Naive thymus-derived CD8-positive, alpha-beta T cell (primary cell): ENCODE measurements at regions not wholly inside any gene's neighbourhood (a gene's known extent, or its start where the extent isn't known, plus 50 kb on each side); places are given as distances from the start of the nearest gene placed in this dataset.
"Not testable (repeated sequence)": the region's sequence is repeated elsewhere in the genome, so short reads cannot be mapped to it uniquely, and the experiment has no call there.

Experiments
- ATAC-seq, 2 donors: fragments of 150-1000 bp; cut with Tn5 transposase in 1 of 2; sonication (Bioruptor Pico), chemical (Tn5 transposase) in 1 of 2; 1 replicate in 1 of 2; 2 replicates in 1 of 2; pipeline ENCODE4 v1.10.0; 2021; ENCODE audit warnings: mild to moderate bottlenecking in 2 of 2, moderate library complexity in 2 of 2
- POLR2A ChIA-PET: fragments of 350-600 bp; sonication (Branson Sonifier 250); formaldehyde crosslinking; loops from one replicate; lab custom pipeline; 2021; ENCODE audit warnings: antibody characterized with exemption; lab: Charles Lee
- DNase-seq, 10 donors: peaks; one replicate each; pipeline versions ENCODE4 v3.0.0 to v3.0.0-alpha.2; 2020 to 2022
- H3K27ac Mint-ChIP-seq, 10 donors: one replicate each; pipeline ENCODE4 v1.8.0; 2020 to 2022; ENCODE audit warnings: mild to moderate bottlenecking in 10 of 10, mixed read lengths in 10 of 10, moderate library complexity in 4 of 10, inconsistent platforms in 1 of 10
- H3K27me3 Mint-ChIP-seq, 5 donors: one replicate each; pipeline ENCODE4 v1.8.0; 2021 to 2022; ENCODE audit warnings: mixed read lengths in 5 of 5
- H3K36me3 Mint-ChIP-seq, 3 donors: one replicate each; pipeline ENCODE4 v1.8.0; 2020 to 2022; ENCODE audit warnings: mixed read lengths in 3 of 3, mild to moderate bottlenecking in 2 of 3, inconsistent platforms in 1 of 3
- H3K4me1 Mint-ChIP-seq, 4 donors: one replicate each; pipeline ENCODE4 v1.8.0; 2021 to 2022; ENCODE audit warnings: mixed read lengths in 4 of 4
- H3K4me3 Mint-ChIP-seq, 10 donors: one replicate each; pipeline ENCODE4 v1.8.0; 2020 to 2022; ENCODE audit warnings: mild to moderate bottlenecking in 10 of 10, mixed read lengths in 10 of 10, moderate library complexity in 6 of 10, inconsistent platforms in 1 of 10
- H3K9me3 Mint-ChIP-seq, 9 donors: one replicate each; pipeline ENCODE4 v1.8.0; 2020 to 2022; ENCODE audit warnings: mixed read lengths in 9 of 9, mild to moderate bottlenecking in 3 of 9, inconsistent platforms in 1 of 9, moderate library complexity in 1 of 9

- Mint-ChIP-seq H3K36me3 (peaks cover 2 to 8% (median 6%) of the 10 kb centered on the region in 3 donors), H3K4me1 (no peaks in the 10 kb centered on the region), H3K27ac (no peak overlapping the region), H3K4me3 (no peak overlapping the region), H3K27me3 (no peaks in the 10 kb centered on the region), H3K9me3 (peaks cover 0 to 10% (median 4%) of the 10 kb centered on the region in 9 donors)
- no peak for ATAC-seq
- DNase-seq: no peak
- POLR2A ChIA-PET: no interaction called here
Measured at GRCh38 chr2:144115739-144116291, 404.1 kb downstream of the ZEB2 start.

- ATAC-seq (no peak), DNase-seq (no peak)
- Mint-ChIP-seq H3K9me3 (peaks cover 0 to 10% (median 4%) of the 10 kb centered on the region in 9 donors), H3K4me1 (no peaks in the 10 kb centered on the region), H3K27me3 (no peaks in the 10 kb centered on the region), H3K4me3 (no peak overlapping the region), H3K27ac (no peak overlapping the region), H3K36me3 (peaks cover 2 to 6% (median 6%) of the 10 kb centered on the region in 3 donors)
- POLR2A ChIA-PET: no interaction called here
Measured at GRCh38 chr2:144114760-144115159, 405.2 kb downstream of the ZEB2 start.

- peaks cover 10 to 35% (median 15%) of the 10 kb centered on the region in 9 donors for H3K9me3 Mint-ChIP-seq
- no peak overlapping the region for H3K4me3 Mint-ChIP-seq
- no peak overlapping the region for H3K27ac Mint-ChIP-seq
- DNase-seq (no peak), ATAC-seq (no peak)
- H3K4me1 Mint-ChIP-seq: no peaks in the 10 kb centered on the region
- H3K27me3 Mint-ChIP-seq: no peaks in the 10 kb centered on the region
- H3K36me3 Mint-ChIP-seq: peaks cover 7 to 34% (median 16%) of the 10 kb centered on the region in 3 donors
- POLR2A ChIA-PET: no interaction called here
Measured at GRCh38 chr2:144111437-144111836, 408.5 kb downstream of the ZEB2 start.

GRCh38 chr2:144106104-144106503 lies 413.8 kb downstream of the ZEB2 start:
- H3K27me3 Mint-ChIP-seq, H3K27ac Mint-ChIP-seq, ATAC-seq, H3K4me1 Mint-ChIP-seq, POLR2A ChIA-PET, DNase-seq, H3K4me3 Mint-ChIP-seq: not testable (repeated sequence)
- H3K9me3 Mint-ChIP-seq: peaks cover 13 to 56% (median 26%) of the 10 kb centered on the region in 9 donors
- H3K36me3 Mint-ChIP-seq: peaks cover 10 to 44% (median 20%) of the 10 kb centered on the region in 3 donors

GRCh38 chr2:144102386-144102785 lies 417.5 kb downstream of the ZEB2 start:
- H3K4me1 Mint-ChIP-seq: peaks cover 0 to 4% (median 0%) of the 10 kb centered on the region in 4 donors
- no peak overlapping the region for H3K27ac Mint-ChIP-seq
- DNase-seq (no peak), ATAC-seq (no peak)
- H3K4me3 Mint-ChIP-seq: no peak overlapping the region
- H3K36me3 Mint-ChIP-seq: peaks cover 10 to 26% (median 20%) of the 10 kb centered on the region in 3 donors
- H3K27me3 Mint-ChIP-seq: no peaks in the 10 kb centered on the region
- POLR2A ChIA-PET: no interaction called here
- peaks cover 10 to 34% (median 26%) of the 10 kb centered on the region in 9 donors for H3K9me3 Mint-ChIP-seq

GRCh38 chr2:144099780-144100377 lies 420.0 kb downstream of the ZEB2 start:
- Mint-ChIP-seq H3K9me3 (peaks cover 2 to 14% (median 8%) of the 10 kb centered on the region in 9 donors), H3K27ac (peak overlapping the region in 1 of 10 donors; percentile 18), H3K4me1 (peaks cover 0 to 4% (median 0%) of the 10 kb centered on the region in 4 donors), H3K27me3 (no peaks in the 10 kb centered on the region), H3K36me3 (peaks cover 3 to 11% (median 4%) of the 10 kb centered on the region in 3 donors), H3K4me3 (no peak overlapping the region)
- DNase-seq: no peak
- POLR2A ChIA-PET: no interaction called here
- ATAC-seq: no peak

GRCh38 chr2:144099340-144099739 lies 420.6 kb downstream of the ZEB2 start:
- DNase-seq (no peak), ATAC-seq (no peak)
- H3K4me3 Mint-ChIP-seq: no peak overlapping the region
- peaks cover 0 to 4% (median 0%) of the 10 kb centered on the region in 4 donors for H3K4me1 Mint-ChIP-seq
- POLR2A ChIA-PET: no interaction called here
- H3K27ac Mint-ChIP-seq: no peak overlapping the region
- H3K27me3 Mint-ChIP-seq: no peaks in the 10 kb centered on the region
- H3K9me3 Mint-ChIP-seq: peaks cover 3 to 17% (median 11%) of the 10 kb centered on the region in 9 donors
- peaks cover 3 to 13% (median 9%) of the 10 kb centered on the region in 3 donors for H3K36me3 Mint-ChIP-seq

GRCh38 chr2:144097440-144098225 lies 422.3 kb downstream of the ZEB2 start:
- peaks cover 0 to 19% (median 16%) of the 10 kb centered on the region in 3 donors for H3K36me3 Mint-ChIP-seq
- H3K9me3 Mint-ChIP-seq: peaks cover 5 to 24% (median 15%) of the 10 kb centered on the region in 9 donors
- peaks cover 0 to 4% (median 0%) of the 10 kb centered on the region in 4 donors for H3K4me1 Mint-ChIP-seq
- no peak overlapping the region for H3K4me3 Mint-ChIP-seq
- ATAC-seq: no peak
- DNase-seq: no peak
- no peaks in the 10 kb centered on the region for H3K27me3 Mint-ChIP-seq
- POLR2A ChIA-PET: no interaction called here
- no peak overlapping the region for H3K27ac Mint-ChIP-seq

- Mint-ChIP-seq H3K4me3 (no peak overlapping the region), H3K27ac (no peak overlapping the region), H3K4me1 (peaks cover 0 to 4% (median 0%) of the 10 kb centered on the region in 4 donors), H3K27me3 (no peaks in the 10 kb centered on the region), H3K9me3 (peaks cover 7 to 33% (median 21%) of the 10 kb centered on the region in 9 donors), H3K36me3 (peaks cover 0 to 29% (median 23%) of the 10 kb centered on the region in 3 donors)
- ATAC-seq (no peak), DNase-seq (no peak)
- POLR2A ChIA-PET: no interaction called here
Measured at GRCh38 chr2:144096531-144096930, 423.4 kb downstream of the ZEB2 start.

- Mint-ChIP-seq H3K4me3 (no peak overlapping the region), H3K27me3 (no peaks in the 10 kb centered on the region), H3K9me3 (peaks cover 11 to 43% (median 25%) of the 10 kb centered on the region in 9 donors), H3K27ac (no peak overlapping the region), H3K36me3 (peaks cover 0 to 36% (median 35%) of the 10 kb centered on the region in 3 donors), H3K4me1 (peaks cover 0 to 4% (median 0%) of the 10 kb centered on the region in 4 donors)
- POLR2A ChIA-PET: no interaction called here
- DNase-seq: no peak
- ATAC-seq: no peak
Measured at GRCh38 chr2:144094408-144095151, 425.3 kb downstream of the ZEB2 start.

- H3K4me3 Mint-ChIP-seq: no peak overlapping the region
- H3K27me3 Mint-ChIP-seq: no peaks in the 10 kb centered on the region
- peaks cover 0 to 2% (median 0%) of the 10 kb centered on the region in 4 donors for H3K4me1 Mint-ChIP-seq
- POLR2A ChIA-PET: no interaction called here
- H3K27ac Mint-ChIP-seq: no peak overlapping the region
- H3K9me3 Mint-ChIP-seq: peaks cover 14 to 64% (median 25%) of the 10 kb centered on the region in 9 donors
- DNase-seq (no peak), ATAC-seq (no peak)
- H3K36me3 Mint-ChIP-seq: peaks cover 0 to 53% (median 43%) of the 10 kb centered on the region in 3 donors
Measured at GRCh38 chr2:144091622-144092021, 428.3 kb downstream of the ZEB2 start.

GRCh38 chr2:144088863-144089262 lies 431.1 kb downstream of the ZEB2 start:
- ATAC-seq (no peak), DNase-seq (no peak)
- peaks cover 0 to 47% (median 29%) of the 10 kb centered on the region in 3 donors for H3K36me3 Mint-ChIP-seq
- peaks cover 4 to 50% (median 14%) of the 10 kb centered on the region in 9 donors for H3K9me3 Mint-ChIP-seq
- no peak overlapping the region for H3K4me3 Mint-ChIP-seq
- no peak overlapping the region for H3K27ac Mint-ChIP-seq
- H3K27me3 Mint-ChIP-seq: no peaks in the 10 kb centered on the region
- POLR2A ChIA-PET: no interaction called here
- H3K4me1 Mint-ChIP-seq: peaks cover 0 to 2% (median 0%) of the 10 kb centered on the region in 4 donors
